Nephron (organoid): ENCODE measurements at regions not wholly inside any gene's neighbourhood (a gene's known extent, or its start where the extent isn't known, plus 50 kb on each side); places are given as distances from the start of the nearest gene placed in this dataset.
"Not testable (repeated sequence)": the region's sequence is repeated elsewhere in the genome, so short reads cannot be mapped to it uniquely, and the experiment has no call there.

Experiments used
- H3K27ac Mint-ChIP-seq, 3 experiments: 2 replicates each; pipeline ENCODE4 v1.8.0; 2020; ENCODE audit warnings: mixed read lengths in 3 of 3, mild to moderate bottlenecking in 2 of 3, moderate library complexity in 1 of 3
- H3K27me3 Mint-ChIP-seq: 2 replicates; pipeline ENCODE4 v1.8.0; 2021; ENCODE audit warnings: low read depth, mild to moderate bottlenecking, moderate library complexity, mixed read lengths
- H3K36me3 Mint-ChIP-seq: 2 replicates; pipeline ENCODE4 v1.8.0; 2020; ENCODE audit warnings: low read depth, mixed read lengths
- H3K4me1 Mint-ChIP-seq: 2 replicates; pipeline ENCODE4 v1.8.0; 2020; ENCODE audit warnings: mixed read lengths
- H3K4me3 Mint-ChIP-seq, 3 experiments: 2 replicates each; pipeline ENCODE4 v1.8.0; 2020; ENCODE audit warnings: mild to moderate bottlenecking in 3 of 3, mixed read lengths in 3 of 3, moderate library complexity in 2 of 3
- H3K9me3 Mint-ChIP-seq: 2 replicates; pipeline ENCODE4 v1.8.0; 2020; ENCODE audit warnings: mixed read lengths
- TF ChIP-seq, protein P1 (sequence below), 3 experiments: fragments of 200-600 bp; sonication (generic); IDR thresholded peaks; one replicate each; pipeline ENCODE4 v1.5.0; 2021; ENCODE audit warnings: antibody characterized with exemption in 3 of 3; ENCODE audit not compliant: unreplicated experiment in 3 of 3

DNA sequence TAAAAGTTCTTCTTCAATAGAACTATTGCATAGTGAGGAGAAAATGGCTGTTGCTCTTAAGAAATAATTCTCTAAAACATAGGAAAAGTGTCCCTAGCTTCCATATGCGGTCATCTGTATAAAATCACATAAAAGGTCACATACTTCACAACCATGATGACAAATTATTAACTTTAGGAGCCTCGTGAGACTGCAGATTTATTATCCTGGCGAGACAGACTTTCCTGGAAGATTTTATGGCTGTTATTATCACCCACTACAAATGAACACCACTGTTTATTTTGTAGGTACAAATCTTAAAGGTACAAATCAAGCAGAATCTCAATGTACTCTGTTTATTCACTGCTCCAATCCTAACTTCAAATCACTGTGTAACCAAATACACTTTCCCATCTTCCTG, 55.0 kb upstream of the AGAP4 start:
- not testable (repeated sequence) for H3K9me3 Mint-ChIP-seq, H3K27me3 Mint-ChIP-seq, H3K4me3 Mint-ChIP-seq, H3K36me3 Mint-ChIP-seq, H3K4me1 Mint-ChIP-seq, H3K27ac Mint-ChIP-seq

DNA sequence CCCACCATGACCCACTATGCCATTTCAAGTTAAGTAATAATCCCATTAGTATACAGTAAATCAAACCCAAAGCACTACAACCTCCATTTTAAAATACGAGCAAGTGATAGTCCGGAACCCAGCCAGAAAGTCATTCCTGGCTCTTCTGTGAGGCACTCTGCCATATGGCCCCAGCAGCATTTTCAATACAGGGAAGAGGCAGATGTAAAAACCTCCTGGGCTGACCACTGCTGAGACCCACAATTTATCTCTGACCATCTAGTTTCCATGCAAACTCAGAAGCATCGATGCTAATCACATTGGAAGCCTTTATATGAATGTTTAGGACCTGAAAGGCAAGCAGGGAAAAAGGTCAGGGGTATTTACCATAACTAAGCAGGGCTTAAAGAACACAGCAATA, 56.3 kb upstream of the AGAP4 start:
- H3K4me3 Mint-ChIP-seq, H3K36me3 Mint-ChIP-seq, H3K4me1 Mint-ChIP-seq, H3K27me3 Mint-ChIP-seq, H3K27ac Mint-ChIP-seq, H3K9me3 Mint-ChIP-seq: not testable (repeated sequence)

DNA sequence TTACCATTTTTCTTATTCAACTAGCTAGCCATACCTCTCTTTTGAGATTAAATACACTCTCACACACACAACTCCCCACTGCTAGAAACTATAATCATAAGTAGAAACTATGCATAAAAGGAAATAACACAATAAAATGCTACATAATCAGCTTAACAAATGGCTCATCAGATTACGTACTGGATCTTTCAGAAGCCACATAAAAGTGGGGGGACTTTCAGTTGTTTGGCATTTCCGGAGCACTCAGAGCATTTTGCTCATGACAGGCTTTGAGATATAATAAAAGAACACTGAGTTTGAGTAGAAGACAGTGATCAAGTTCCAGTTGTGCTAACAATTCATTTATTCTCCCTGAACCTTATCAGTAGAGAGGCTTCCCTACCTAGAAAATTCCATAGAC, 56.8 kb upstream of the AGAP4 start:
- not testable (repeated sequence) for H3K4me3 Mint-ChIP-seq, H3K9me3 Mint-ChIP-seq, H3K27me3 Mint-ChIP-seq, H3K27ac Mint-ChIP-seq, H3K4me1 Mint-ChIP-seq, H3K36me3 Mint-ChIP-seq

DNA sequence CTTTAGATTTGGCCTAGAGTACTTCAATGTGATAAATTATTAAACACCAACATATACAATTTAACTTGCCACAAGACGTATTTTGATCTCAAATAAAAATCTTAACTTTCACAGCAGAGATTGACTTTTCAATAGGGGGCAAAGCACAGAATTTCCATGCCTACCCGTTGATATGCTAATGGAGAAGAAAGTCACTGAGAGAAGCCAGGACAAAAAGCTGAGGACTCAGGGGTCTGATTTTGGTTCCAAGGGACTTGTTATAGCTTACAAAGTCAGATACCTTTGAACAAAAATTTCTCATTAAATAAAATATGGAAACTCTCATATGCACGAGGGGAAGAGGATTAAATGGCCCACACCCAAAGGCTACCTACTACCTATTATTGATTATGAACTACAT, 59.1 kb upstream of the TIMM23 start:
- not testable (repeated sequence) for H3K4me1 Mint-ChIP-seq, H3K4me3 Mint-ChIP-seq, H3K27ac Mint-ChIP-seq, H3K27me3 Mint-ChIP-seq, H3K9me3 Mint-ChIP-seq
- peaks cover 27% of the 10 kb centered on the region for H3K36me3 Mint-ChIP-seq

DNA sequence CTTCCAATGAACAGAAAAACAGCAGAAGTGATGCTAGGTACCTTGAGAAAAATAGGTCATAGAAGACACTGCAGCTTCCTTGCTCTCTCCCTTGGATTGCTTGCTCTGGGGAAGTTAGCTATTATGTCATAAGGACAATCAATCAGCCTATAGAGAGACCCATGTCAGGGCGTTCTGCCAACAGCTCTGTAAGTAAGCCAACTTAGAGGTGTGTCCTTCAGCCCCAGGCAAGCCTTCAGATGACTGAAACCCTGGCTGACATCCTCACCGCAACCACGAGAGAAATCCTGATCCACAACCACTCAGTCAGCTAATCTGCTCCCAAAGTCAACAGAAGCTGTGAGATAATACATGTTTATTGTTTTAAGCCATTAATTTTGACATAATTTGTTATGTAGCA, 57.5 kb upstream of the TIMM23 start:
- not testable (repeated sequence) for H3K4me3 Mint-ChIP-seq, H3K27me3 Mint-ChIP-seq, H3K9me3 Mint-ChIP-seq, H3K4me1 Mint-ChIP-seq, H3K27ac Mint-ChIP-seq
- H3K36me3 Mint-ChIP-seq: peaks cover 28% of the 10 kb centered on the region

DNA sequence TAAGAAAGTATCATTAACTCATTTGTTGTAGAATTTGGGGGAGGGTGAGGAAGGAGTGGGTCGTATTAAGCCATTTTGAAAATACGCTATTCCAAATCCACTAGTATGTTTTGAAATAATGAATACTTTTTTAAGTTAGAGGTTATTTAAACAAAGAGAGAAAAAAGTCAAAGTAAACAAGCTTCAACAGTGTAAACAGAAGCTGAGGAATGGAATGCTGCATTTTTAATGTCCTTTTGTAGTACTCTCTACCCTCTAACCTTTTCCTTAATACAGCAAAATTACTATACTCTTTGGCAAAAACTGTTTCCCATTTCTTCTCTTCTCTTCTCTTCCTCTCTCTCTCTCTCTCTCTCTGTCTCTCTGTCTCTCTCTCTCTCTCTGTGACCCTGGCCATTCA, 56.7 kb upstream of the TIMM23 start:
- not testable (repeated sequence) for H3K27me3 Mint-ChIP-seq, H3K9me3 Mint-ChIP-seq, H3K27ac Mint-ChIP-seq, H3K4me1 Mint-ChIP-seq, H3K4me3 Mint-ChIP-seq
- H3K36me3 Mint-ChIP-seq: peaks cover 33% of the 10 kb centered on the region

DNA sequence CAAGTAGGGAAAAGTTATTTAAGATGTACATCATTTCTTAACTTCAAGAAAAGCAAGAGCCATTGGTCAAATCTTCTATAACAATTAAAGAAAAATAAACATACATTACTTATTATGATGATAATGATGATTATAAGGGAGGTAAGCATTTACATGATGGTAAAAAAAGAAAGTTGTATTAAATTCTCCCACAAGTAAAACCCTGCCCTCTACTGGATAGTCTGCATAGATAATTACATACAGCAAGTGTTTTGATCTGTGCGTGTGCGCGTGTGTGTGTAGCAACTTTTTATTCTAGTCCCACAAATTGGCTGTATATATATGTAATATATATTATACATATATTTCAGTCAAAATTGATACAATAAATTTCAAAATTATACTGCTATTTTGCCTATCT, 51.4 kb upstream of the TIMM23 start:
- H3K27ac Mint-ChIP-seq, H3K27me3 Mint-ChIP-seq, H3K9me3 Mint-ChIP-seq, H3K4me1 Mint-ChIP-seq, H3K4me3 Mint-ChIP-seq: not testable (repeated sequence)
- TF ChIP-seq, protein P1, sequence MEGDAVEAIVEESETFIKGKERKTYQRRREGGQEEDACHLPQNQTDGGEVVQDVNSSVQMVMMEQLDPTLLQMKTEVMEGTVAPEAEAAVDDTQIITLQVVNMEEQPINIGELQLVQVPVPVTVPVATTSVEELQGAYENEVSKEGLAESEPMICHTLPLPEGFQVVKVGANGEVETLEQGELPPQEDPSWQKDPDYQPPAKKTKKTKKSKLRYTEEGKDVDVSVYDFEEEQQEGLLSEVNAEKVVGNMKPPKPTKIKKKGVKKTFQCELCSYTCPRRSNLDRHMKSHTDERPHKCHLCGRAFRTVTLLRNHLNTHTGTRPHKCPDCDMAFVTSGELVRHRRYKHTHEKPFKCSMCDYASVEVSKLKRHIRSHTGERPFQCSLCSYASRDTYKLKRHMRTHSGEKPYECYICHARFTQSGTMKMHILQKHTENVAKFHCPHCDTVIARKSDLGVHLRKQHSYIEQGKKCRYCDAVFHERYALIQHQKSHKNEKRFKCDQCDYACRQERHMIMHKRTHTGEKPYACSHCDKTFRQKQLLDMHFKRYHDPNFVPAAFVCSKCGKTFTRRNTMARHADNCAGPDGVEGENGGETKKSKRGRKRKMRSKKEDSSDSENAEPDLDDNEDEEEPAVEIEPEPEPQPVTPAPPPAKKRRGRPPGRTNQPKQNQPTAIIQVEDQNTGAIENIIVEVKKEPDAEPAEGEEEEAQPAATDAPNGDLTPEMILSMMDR (IDR thresholded peaks at IDR 0.05; ENCODE audit: unreplicated experiment in 3 of 3): peak in 1 of 3 experiments; percentile 22
- H3K36me3 Mint-ChIP-seq: peaks cover 36% of the 10 kb centered on the region
